ENCODE measurements at regions not wholly inside any gene's neighbourhood (a gene's known extent, or its start where the extent isn't known, plus 50 kb on each side); places are given as distances from the start of the nearest gene placed in this dataset.

- TF ChIP-seq CTCF (IDR thresholded peaks at IDR 0.05; ENCODE audit: insufficient read depth, low read length) (no peak), POLR2AphosphoS5 (IDR thresholded peaks at IDR 0.05; ENCODE audit: low read depth) (no peak), GABPA (IDR thresholded peaks at IDR 0.05; ENCODE audit: low read depth) (no peak), SPI1 (IDR thresholded peaks at IDR 0.05; ENCODE audit: borderline replicate concordance, low read depth) (no peak)
- TF ChIP-seq, protein P1, sequence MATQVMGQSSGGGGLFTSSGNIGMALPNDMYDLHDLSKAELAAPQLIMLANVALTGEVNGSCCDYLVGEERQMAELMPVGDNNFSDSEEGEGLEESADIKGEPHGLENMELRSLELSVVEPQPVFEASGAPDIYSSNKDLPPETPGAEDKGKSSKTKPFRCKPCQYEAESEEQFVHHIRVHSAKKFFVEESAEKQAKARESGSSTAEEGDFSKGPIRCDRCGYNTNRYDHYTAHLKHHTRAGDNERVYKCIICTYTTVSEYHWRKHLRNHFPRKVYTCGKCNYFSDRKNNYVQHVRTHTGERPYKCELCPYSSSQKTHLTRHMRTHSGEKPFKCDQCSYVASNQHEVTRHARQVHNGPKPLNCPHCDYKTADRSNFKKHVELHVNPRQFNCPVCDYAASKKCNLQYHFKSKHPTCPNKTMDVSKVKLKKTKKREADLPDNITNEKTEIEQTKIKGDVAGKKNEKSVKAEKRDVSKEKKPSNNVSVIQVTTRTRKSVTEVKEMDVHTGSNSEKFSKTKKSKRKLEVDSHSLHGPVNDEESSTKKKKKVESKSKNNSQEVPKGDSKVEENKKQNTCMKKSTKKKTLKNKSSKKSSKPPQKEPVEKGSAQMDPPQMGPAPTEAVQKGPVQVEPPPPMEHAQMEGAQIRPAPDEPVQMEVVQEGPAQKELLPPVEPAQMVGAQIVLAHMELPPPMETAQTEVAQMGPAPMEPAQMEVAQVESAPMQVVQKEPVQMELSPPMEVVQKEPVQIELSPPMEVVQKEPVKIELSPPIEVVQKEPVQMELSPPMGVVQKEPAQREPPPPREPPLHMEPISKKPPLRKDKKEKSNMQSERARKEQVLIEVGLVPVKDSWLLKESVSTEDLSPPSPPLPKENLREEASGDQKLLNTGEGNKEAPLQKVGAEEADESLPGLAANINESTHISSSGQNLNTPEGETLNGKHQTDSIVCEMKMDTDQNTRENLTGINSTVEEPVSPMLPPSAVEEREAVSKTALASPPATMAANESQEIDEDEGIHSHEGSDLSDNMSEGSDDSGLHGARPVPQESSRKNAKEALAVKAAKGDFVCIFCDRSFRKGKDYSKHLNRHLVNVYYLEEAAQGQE (IDR thresholded peaks at IDR 0.05; ENCODE audit: insufficient replicate concordance, low read depth), result no peak
- DNase-seq (ENCODE audit: low read depth in 1 of 2, low spot score in 1 of 2), result no peak
- H3K27ac ChIP-seq (replicated peaks), result no peak overlapping the region
- no peak overlapping the region for H3K4me3 ChIP-seq (replicated peaks; ENCODE audit: insufficient read depth, low read length)
- H3K27me3 ChIP-seq (ENCODE audit: insufficient read depth, poor library complexity, severe bottlenecking), result no peaks in the 10 kb centered on the region
Observed at GRCh38 chr12:58412461-58413060, 471.2 kb downstream of the ATP23 start.

- Histone ChIP-seq H3K27me3 (ENCODE audit: insufficient read depth, poor library complexity, severe bottlenecking) (no peaks in the 10 kb centered on the region), H3K4me3 (replicated peaks; ENCODE audit: insufficient read depth, low read length) (no peak overlapping the region), H3K27ac (replicated peaks) (no peak overlapping the region)
- no peak for DNase-seq (ENCODE audit: low read depth in 1 of 2, low spot score in 1 of 2)
- no peak for TF ChIP-seq CTCF (IDR thresholded peaks at IDR 0.05; ENCODE audit: insufficient read depth, low read length)
- TF ChIP-seq SPI1 (IDR thresholded peaks at IDR 0.05; ENCODE audit: borderline replicate concordance, low read depth), result no peak
- TF ChIP-seq, protein P1 (IDR thresholded peaks at IDR 0.05; ENCODE audit: insufficient replicate concordance, low read depth), result no peak
- TF ChIP-seq POLR2AphosphoS5 (IDR thresholded peaks at IDR 0.05; ENCODE audit: low read depth), result no peak
- TF ChIP-seq GABPA (IDR thresholded peaks at IDR 0.05; ENCODE audit: low read depth), result no peak
Observed at GRCh38 chr12:58413794-58414193, 472.4 kb downstream of the ATP23 start.

- DNase-seq (ENCODE audit: low read depth in 1 of 2, low spot score in 1 of 2), result no peak
- TF ChIP-seq POLR2AphosphoS5 (IDR thresholded peaks at IDR 0.05; ENCODE audit: low read depth) (no peak), GABPA (IDR thresholded peaks at IDR 0.05; ENCODE audit: low read depth) (no peak), SPI1 (IDR thresholded peaks at IDR 0.05; ENCODE audit: borderline replicate concordance, low read depth) (no peak), CTCF (IDR thresholded peaks at IDR 0.05; ENCODE audit: insufficient read depth, low read length) (no peak)
- TF ChIP-seq, protein P1 (IDR thresholded peaks at IDR 0.05; ENCODE audit: insufficient replicate concordance, low read depth), result no peak
- H3K27ac ChIP-seq (replicated peaks), result no peak overlapping the region
- no peaks in the 10 kb centered on the region for H3K27me3 ChIP-seq (ENCODE audit: insufficient read depth, poor library complexity, severe bottlenecking)
- H3K4me3 ChIP-seq (replicated peaks; ENCODE audit: insufficient read depth, low read length), result no peak overlapping the region
Observed at GRCh38 chr12:58414398-58414871, 473.1 kb downstream of the ATP23 start.

Measured in HL-60 (cell line).